Liver (tissue), 8 donors: ENCODE measurements at regions not wholly inside any gene's neighbourhood (a gene's known extent, or its start where the extent isn't known, plus 50 kb on each side); places are given as distances from the start of the nearest gene placed in this dataset.

Source experiments
- DNase-seq: peaks from one replicate; pipeline ENCODE4 v3.0.0-alpha.2; 2017; ENCODE audit warnings: low spot score
- H3K27ac ChIP-seq, 2 donors: one replicate each; pipeline ENCODE4 v1.7.0; 2013; ENCODE audit warnings: inconsistent platforms in 2 of 2, low read length in 2 of 2, control low read depth in 1 of 2, low read depth in 1 of 2, mild to moderate bottlenecking in 1 of 2
- H3K27me3 ChIP-seq, 4 donors: one replicate each; pipeline versions ENCODE4 v1.6.1 to v1.7.0; 2013; ENCODE audit warnings: low read length in 3 of 4, inconsistent platforms in 1 of 4, mild to moderate bottlenecking in 1 of 4, moderate library complexity in 1 of 4; ENCODE audit not compliant: control insufficient read depth in 4 of 4, insufficient read depth in 4 of 4
- H3K36me3 ChIP-seq, 4 donors: one replicate each; pipeline versions ENCODE4 v1.6.1 to v1.7.0; 2013; ENCODE audit warnings: low read length in 3 of 4, mild to moderate bottlenecking in 3 of 4, low read depth in 1 of 4, moderate library complexity in 1 of 4; ENCODE audit not compliant: control insufficient read depth in 4 of 4, insufficient read depth in 3 of 4
- H3K4me1 ChIP-seq, 4 donors: one replicate each; pipeline versions ENCODE4 v1.6.1 to v1.7.0; 2013; ENCODE audit warnings: low read length in 3 of 4, mild to moderate bottlenecking in 3 of 4, moderate library complexity in 1 of 4; ENCODE audit not compliant: control insufficient read depth in 4 of 4, insufficient read depth in 4 of 4
- H3K4me3 ChIP-seq, 3 donors: one replicate each; pipeline versions ENCODE4 v1.6.1 to v1.7.0; 2013; ENCODE audit warnings: low read length in 3 of 3, control low read depth in 1 of 3, low read depth in 1 of 3, mild to moderate bottlenecking in 1 of 3
- H3K9ac ChIP-seq, 2 donors: one replicate each; pipeline ENCODE4 v1.7.0; 2013; ENCODE audit warnings: low read length in 2 of 2, mild to moderate bottlenecking in 2 of 2, moderate library complexity in 2 of 2, control low read depth in 1 of 2, low read depth in 1 of 2
- H3K9me3 ChIP-seq, 4 donors: one replicate each; pipeline versions ENCODE4 v1.6.1 to v1.7.0; 2013; ENCODE audit warnings: low read length in 3 of 4; ENCODE audit not compliant: control insufficient read depth in 4 of 4
- EGR1 ChIP-seq, 2 donors: IDR thresholded peaks; 2 replicates each; pipeline ENCODE4 v1.6.1; 2016 to 2018; ENCODE audit warnings: antibody characterized with exemption in 2 of 2, low read depth in 2 of 2
- FOXA1 ChIP-seq: IDR thresholded peaks from 2 replicates; pipeline ENCODE4 v1.6.1; 2016; ENCODE audit warnings: antibody characterized with exemption
- FOXA2 ChIP-seq: IDR thresholded peaks from 2 replicates; pipeline ENCODE4 v1.6.1; 2016; ENCODE audit warnings: antibody characterized with exemption
- GABPA ChIP-seq, 2 donors: IDR thresholded peaks in 1 of 2; conservative IDR thresholded peaks in 1 of 2; 2 replicates each; pipeline ENCODE4 v1.6.1; 2016; ENCODE audit warnings: antibody characterized with exemption in 2 of 2, mild to moderate bottlenecking in 1 of 2, moderate library complexity in 1 of 2
- HNF4A ChIP-seq, 2 donors: conservative IDR thresholded peaks; 2 replicates each; pipeline ENCODE4 v1.6.1; 2016; ENCODE audit warnings: antibody characterized with exemption in 2 of 2, mild to moderate bottlenecking in 2 of 2
- HNF4G ChIP-seq: IDR thresholded peaks from 2 replicates; pipeline ENCODE4 v1.6.1; 2016; ENCODE audit warnings: antibody characterized with exemption
- JUND ChIP-seq, 2 donors: IDR thresholded peaks; 2 replicates each; pipeline ENCODE4 v1.6.1; 2016; ENCODE audit warnings: antibody characterized with exemption in 2 of 2
- NR2F2 ChIP-seq: IDR thresholded peaks from 2 replicates; pipeline ENCODE4 v1.6.1; 2016; ENCODE audit warnings: antibody characterized with exemption
- RAD21 ChIP-seq, 2 donors: IDR thresholded peaks; 2 replicates each; pipeline ENCODE4 v1.6.1; 2016; ENCODE audit warnings: antibody characterized with exemption in 2 of 2, mild to moderate bottlenecking in 2 of 2
- RXRA ChIP-seq, 2 donors: IDR thresholded peaks; 2 replicates each; pipeline ENCODE4 v1.6.1; 2017 to 2018; ENCODE audit warnings: antibody characterized with exemption in 2 of 2, mild to moderate bottlenecking in 1 of 2
- TAF1 ChIP-seq: conservative IDR thresholded peaks from 2 replicates; pipeline ENCODE4 v1.6.1; 2016; ENCODE audit warnings: antibody characterized with exemption, mild to moderate bottlenecking
- YY1 ChIP-seq: IDR thresholded peaks from 2 replicates; pipeline ENCODE4 v1.6.1; 2016; ENCODE audit warnings: antibody characterized with exemption, mild to moderate bottlenecking
- WGBS: extraction: QIAGEN DNeasy Blood & Tissue Kit; methylation state at CpG from one replicate; pipeline ENCODE4 v1.1.7; 2013; 5-methylcytosine and 5-hydroxymethylcytosine counted together
- TF ChIP-seq, protein P1 (sequence below): IDR thresholded peaks from 2 replicates; pipeline ENCODE4 v1.6.1; 2016; ENCODE audit warnings: antibody characterized with exemption
- TF ChIP-seq, protein P2 (sequence below): IDR thresholded peaks from 2 replicates; pipeline ENCODE4 v1.6.1; 2016; ENCODE audit warnings: antibody characterized with exemption
- TF ChIP-seq, protein P3 (sequence below): fragments of 150-350 bp; IDR thresholded peaks from 2 replicates; pipeline ENCODE4 v1.5.1; 2017; ENCODE audit warnings: improper control_type of control experiment, low read depth, low read length; ENCODE audit not compliant: missing input control
- TF ChIP-seq, protein P4 (sequence below): IDR thresholded peaks from 2 replicates; pipeline ENCODE4 v1.6.1; 2016; ENCODE audit warnings: antibody characterized with exemption, mild to moderate bottlenecking
- TF ChIP-seq, protein P5 (sequence below): IDR thresholded peaks from 2 replicates; pipeline ENCODE4 v1.6.1; 2016; ENCODE audit warnings: antibody characterized with exemption
- donor health status: healthy.
- donor health status: healthy.
- donor health status: healthy.
- donor health status: healthy.
- donor health status: healthy.

DNA sequence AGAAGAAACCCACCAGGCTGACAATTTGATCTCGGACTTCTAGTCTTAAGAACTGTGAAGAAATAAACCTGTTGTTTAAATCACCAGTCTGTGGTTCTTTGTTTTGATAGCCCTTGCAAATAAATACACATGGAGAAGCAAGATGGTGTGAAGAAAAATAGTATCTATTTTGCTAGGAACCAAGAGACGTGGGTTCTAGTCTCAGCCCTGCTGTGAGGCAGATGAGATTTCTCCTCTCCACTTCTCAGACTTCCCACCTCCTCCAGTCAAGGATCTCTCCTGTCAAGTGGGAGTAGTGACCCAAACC lies 294.9 kb upstream of the JARID2 start:
- no peak for TF ChIP-seq TAF1
- TF ChIP-seq FOXA1 = no peak
- TF ChIP-seq, protein P1, sequence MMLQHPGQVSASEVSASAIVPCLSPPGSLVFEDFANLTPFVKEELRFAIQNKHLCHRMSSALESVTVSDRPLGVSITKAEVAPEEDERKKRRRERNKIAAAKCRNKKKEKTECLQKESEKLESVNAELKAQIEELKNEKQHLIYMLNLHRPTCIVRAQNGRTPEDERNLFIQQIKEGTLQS = no peak
- TF ChIP-seq JUND (IDR thresholded peaks at IDR 0.05) = no peak
- TF ChIP-seq, protein P2, sequence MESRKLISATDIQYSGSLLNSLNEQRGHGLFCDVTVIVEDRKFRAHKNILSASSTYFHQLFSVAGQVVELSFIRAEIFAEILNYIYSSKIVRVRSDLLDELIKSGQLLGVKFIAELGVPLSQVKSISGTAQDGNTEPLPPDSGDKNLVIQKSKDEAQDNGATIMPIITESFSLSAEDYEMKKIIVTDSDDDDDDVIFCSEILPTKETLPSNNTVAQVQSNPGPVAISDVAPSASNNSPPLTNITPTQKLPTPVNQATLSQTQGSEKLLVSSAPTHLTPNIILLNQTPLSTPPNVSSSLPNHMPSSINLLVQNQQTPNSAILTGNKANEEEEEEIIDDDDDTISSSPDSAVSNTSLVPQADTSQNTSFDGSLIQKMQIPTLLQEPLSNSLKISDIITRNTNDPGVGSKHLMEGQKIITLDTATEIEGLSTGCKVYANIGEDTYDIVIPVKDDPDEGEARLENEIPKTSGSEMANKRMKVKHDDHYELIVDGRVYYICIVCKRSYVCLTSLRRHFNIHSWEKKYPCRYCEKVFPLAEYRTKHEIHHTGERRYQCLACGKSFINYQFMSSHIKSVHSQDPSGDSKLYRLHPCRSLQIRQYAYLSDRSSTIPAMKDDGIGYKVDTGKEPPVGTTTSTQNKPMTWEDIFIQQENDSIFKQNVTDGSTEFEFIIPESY = no peak
- no peak for TF ChIP-seq FOXA2
- TF ChIP-seq HNF4A (conservative IDR thresholded peaks at IDR 0.05) = no peak
- TF ChIP-seq EGR1 (IDR thresholded peaks at IDR 0.05; ENCODE audit: low read depth in 2 of 2) = no peak
- TF ChIP-seq, protein P3, sequence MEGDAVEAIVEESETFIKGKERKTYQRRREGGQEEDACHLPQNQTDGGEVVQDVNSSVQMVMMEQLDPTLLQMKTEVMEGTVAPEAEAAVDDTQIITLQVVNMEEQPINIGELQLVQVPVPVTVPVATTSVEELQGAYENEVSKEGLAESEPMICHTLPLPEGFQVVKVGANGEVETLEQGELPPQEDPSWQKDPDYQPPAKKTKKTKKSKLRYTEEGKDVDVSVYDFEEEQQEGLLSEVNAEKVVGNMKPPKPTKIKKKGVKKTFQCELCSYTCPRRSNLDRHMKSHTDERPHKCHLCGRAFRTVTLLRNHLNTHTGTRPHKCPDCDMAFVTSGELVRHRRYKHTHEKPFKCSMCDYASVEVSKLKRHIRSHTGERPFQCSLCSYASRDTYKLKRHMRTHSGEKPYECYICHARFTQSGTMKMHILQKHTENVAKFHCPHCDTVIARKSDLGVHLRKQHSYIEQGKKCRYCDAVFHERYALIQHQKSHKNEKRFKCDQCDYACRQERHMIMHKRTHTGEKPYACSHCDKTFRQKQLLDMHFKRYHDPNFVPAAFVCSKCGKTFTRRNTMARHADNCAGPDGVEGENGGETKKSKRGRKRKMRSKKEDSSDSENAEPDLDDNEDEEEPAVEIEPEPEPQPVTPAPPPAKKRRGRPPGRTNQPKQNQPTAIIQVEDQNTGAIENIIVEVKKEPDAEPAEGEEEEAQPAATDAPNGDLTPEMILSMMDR = no peak
- TF ChIP-seq RAD21 (IDR thresholded peaks at IDR 0.05) = no peak
- no peak for TF ChIP-seq GABPA (IDR thresholded peaks at IDR 0.05 in 1 of 2, conservative IDR thresholded peaks at IDR 0.05 in 1 of 2)
- no peak for TF ChIP-seq YY1
- TF ChIP-seq, protein P4, sequence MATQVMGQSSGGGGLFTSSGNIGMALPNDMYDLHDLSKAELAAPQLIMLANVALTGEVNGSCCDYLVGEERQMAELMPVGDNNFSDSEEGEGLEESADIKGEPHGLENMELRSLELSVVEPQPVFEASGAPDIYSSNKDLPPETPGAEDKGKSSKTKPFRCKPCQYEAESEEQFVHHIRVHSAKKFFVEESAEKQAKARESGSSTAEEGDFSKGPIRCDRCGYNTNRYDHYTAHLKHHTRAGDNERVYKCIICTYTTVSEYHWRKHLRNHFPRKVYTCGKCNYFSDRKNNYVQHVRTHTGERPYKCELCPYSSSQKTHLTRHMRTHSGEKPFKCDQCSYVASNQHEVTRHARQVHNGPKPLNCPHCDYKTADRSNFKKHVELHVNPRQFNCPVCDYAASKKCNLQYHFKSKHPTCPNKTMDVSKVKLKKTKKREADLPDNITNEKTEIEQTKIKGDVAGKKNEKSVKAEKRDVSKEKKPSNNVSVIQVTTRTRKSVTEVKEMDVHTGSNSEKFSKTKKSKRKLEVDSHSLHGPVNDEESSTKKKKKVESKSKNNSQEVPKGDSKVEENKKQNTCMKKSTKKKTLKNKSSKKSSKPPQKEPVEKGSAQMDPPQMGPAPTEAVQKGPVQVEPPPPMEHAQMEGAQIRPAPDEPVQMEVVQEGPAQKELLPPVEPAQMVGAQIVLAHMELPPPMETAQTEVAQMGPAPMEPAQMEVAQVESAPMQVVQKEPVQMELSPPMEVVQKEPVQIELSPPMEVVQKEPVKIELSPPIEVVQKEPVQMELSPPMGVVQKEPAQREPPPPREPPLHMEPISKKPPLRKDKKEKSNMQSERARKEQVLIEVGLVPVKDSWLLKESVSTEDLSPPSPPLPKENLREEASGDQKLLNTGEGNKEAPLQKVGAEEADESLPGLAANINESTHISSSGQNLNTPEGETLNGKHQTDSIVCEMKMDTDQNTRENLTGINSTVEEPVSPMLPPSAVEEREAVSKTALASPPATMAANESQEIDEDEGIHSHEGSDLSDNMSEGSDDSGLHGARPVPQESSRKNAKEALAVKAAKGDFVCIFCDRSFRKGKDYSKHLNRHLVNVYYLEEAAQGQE = no peak
- TF ChIP-seq, protein P5, sequence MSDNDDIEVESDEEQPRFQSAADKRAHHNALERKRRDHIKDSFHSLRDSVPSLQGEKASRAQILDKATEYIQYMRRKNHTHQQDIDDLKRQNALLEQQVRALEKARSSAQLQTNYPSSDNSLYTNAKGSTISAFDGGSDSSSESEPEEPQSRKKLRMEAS = no peak
- no peak for TF ChIP-seq HNF4G
- no peak for TF ChIP-seq RXRA (IDR thresholded peaks at IDR 0.05)
- no peak for TF ChIP-seq NR2F2
- no peak overlapping the region for H3K4me3 ChIP-seq
- no peak for DNase-seq
- H3K4me1 ChIP-seq = no peaks in the 10 kb centered on the region
- no peak overlapping the region for H3K9ac ChIP-seq
- no peaks in the 10 kb centered on the region for H3K36me3 ChIP-seq
- 74% methylated on average over 2 of the region's 2 CpGs for WGBS
- peaks cover 0 to 3% (median 0%) of the 10 kb centered on the region in 4 donors for H3K9me3 ChIP-seq
- no peak overlapping the region for H3K27ac ChIP-seq
- H3K27me3 ChIP-seq = no peaks in the 10 kb centered on the region

DNA sequence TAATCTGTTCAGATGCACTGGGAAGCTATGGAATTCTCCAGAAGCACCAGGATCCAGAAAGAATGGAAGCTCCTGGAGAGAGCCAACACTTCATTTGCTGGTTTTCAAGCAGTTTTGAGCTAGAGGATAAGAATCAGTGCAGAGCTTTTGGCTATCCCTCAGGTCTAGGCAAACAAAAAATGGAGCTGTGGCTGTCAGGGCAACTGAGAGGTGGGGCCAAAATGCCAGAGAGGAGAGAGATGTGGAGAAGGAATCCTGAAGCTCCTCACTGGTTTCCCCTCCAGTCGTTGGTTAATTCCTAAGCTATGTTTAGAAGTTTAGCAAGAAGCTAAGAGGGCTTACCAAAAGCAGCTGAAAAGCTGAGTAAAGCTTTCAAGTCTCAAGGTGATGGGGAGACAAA lies 294.2 kb upstream of the JARID2 start:
- Histone ChIP-seq H3K27me3 (no peaks in the 10 kb centered on the region), H3K9me3 (peaks cover 0 to 3% (median under 1%) of the 10 kb centered on the region in 4 donors), H3K36me3 (no peaks in the 10 kb centered on the region), H3K9ac (no peak overlapping the region), H3K4me3 (no peak overlapping the region), H3K27ac (no peak overlapping the region), H3K4me1 (no peaks in the 10 kb centered on the region)
- 35% methylated on average over 1 of the region's 1 CpG for WGBS
- TF ChIP-seq GABPA (IDR thresholded peaks at IDR 0.05 in 1 of 2, conservative IDR thresholded peaks at IDR 0.05 in 1 of 2) (no peak), EGR1 (IDR thresholded peaks at IDR 0.05; ENCODE audit: low read depth in 2 of 2) (no peak), JUND (IDR thresholded peaks at IDR 0.05) (no peak)
- no peak for DNase-seq
